ENCODE measurements at regions not wholly inside any gene's neighbourhood (a gene's known extent, or its start where the extent isn't known, plus 50 kb on each side); places are given as distances from the start of the nearest gene placed in this dataset.

- H3K4me1 ChIP-seq (replicated peaks in 1 of 2; ENCODE audit: control insufficient read depth in 2 of 2, insufficient read depth in 2 of 2, low read length in 2 of 2): no peaks in the 10 kb centered on the region
- ChIA-PET POLR2A (no interaction called here), CTCF (ENCODE audit: low intra/inter-chr PET ratio) (no interaction called here)
- no peaks in the 10 kb centered on the region for H3K79me2 ChIP-seq (ENCODE audit: control insufficient read depth, insufficient read depth, low read length)
- H3K9me1 ChIP-seq (ENCODE audit: control insufficient read depth, insufficient read depth, low read length): no peaks in the 10 kb centered on the region
- no peak for DNase-seq (ENCODE audit: extremely low read depth in 1 of 4, low spot score in 3 of 4)
- H3K4me2 ChIP-seq (ENCODE audit: insufficient read depth, low read length): no peak overlapping the region
- H3K36me3 ChIP-seq (ENCODE audit: control insufficient read depth, insufficient read depth, low read length): no peaks in the 10 kb centered on the region
- H3K27me3 ChIP-seq (ENCODE audit: control insufficient read depth in 2 of 2, insufficient read depth in 2 of 2, low read length in 2 of 2): no peaks in the 10 kb centered on the region
- ATAC-seq: no peak
- no peaks in the 10 kb centered on the region; the same call in 1 of the 2 replicates for H3K9me3 ChIP-seq (replicated peaks; ENCODE audit: control insufficient read depth, insufficient read depth, low read depth, low read length)
- in situ Hi-C loops (cut with MboI) (no loop called here), intact Hi-C loops (cut with micrococcal nuclease) (no loop called here)
- H2AFZ ChIP-seq (ENCODE audit: low read depth, low read length): no peak overlapping the region
- H3K9ac ChIP-seq (ENCODE audit: insufficient read depth in 1 of 2, low read depth in 2 of 2, low read length in 2 of 2): no peak overlapping the region
- H3K27ac ChIP-seq (ENCODE audit: extremely low read depth, low read depth, low read length): no peak overlapping the region
- BruUV-seq (replicated peaks): no TSS peak
- TF ChIP-seq U2AF1 (optimal IDR thresholded peaks at IDR 0.05; ENCODE audit: low read depth, low read length): no peak
- no peak for TF ChIP-seq ZNF79 (CRISPR knock-in tag; IDR thresholded peaks at IDR 0.05; ENCODE audit: low read depth)
- TF ChIP-seq MXI1 (IDR thresholded peaks at IDR 0.05; ENCODE audit: low read depth, low read length): no peak
- H4K20me1 ChIP-seq (replicated peaks; ENCODE audit: control insufficient read depth, insufficient read depth, low read length): no peaks in the 10 kb centered on the region
- 5% methylated on average over 1 of the region's 1 CpG for WGBS (ENCODE audit: insufficient coverage, low coverage, missing lambda C conversion rate)
- FAIRE-seq: no peak
- H3K4me3 ChIP-seq: no peak overlapping the region
These were observed 122.4 kb upstream of the VGLL2 start for GRCh38 chr6:117142995-117143394.

GRCh38 chr6:117143647-117144046, 121.7 kb upstream of the VGLL2 start:
- BruUV-seq (replicated peaks): no TSS peak
- Histone ChIP-seq H3K9me1 (ENCODE audit: control insufficient read depth, insufficient read depth, low read length) (no peaks in the 10 kb centered on the region), H3K27me3 (ENCODE audit: control insufficient read depth in 2 of 2, insufficient read depth in 2 of 2, low read length in 2 of 2) (no peaks in the 10 kb centered on the region), H3K36me3 (ENCODE audit: control insufficient read depth, insufficient read depth, low read length) (no peaks in the 10 kb centered on the region), H3K4me2 (ENCODE audit: insufficient read depth, low read length) (no peak overlapping the region), H3K9me3 (replicated peaks; ENCODE audit: control insufficient read depth, insufficient read depth, low read depth, low read length) (no peaks in the 10 kb centered on the region; the same call in 1 of the 2 replicates), H3K4me1 (replicated peaks in 1 of 2; ENCODE audit: control insufficient read depth in 2 of 2, insufficient read depth in 2 of 2, low read length in 2 of 2) (no peaks in the 10 kb centered on the region), H2AFZ (ENCODE audit: low read depth, low read length) (no peak overlapping the region), H3K4me3 (no peak overlapping the region), H4K20me1 (replicated peaks; ENCODE audit: control insufficient read depth, insufficient read depth, low read length) (no peaks in the 10 kb centered on the region), H3K79me2 (ENCODE audit: control insufficient read depth, insufficient read depth, low read length) (no peaks in the 10 kb centered on the region), H3K27ac (ENCODE audit: extremely low read depth, low read depth, low read length) (no peak overlapping the region), H3K9ac (ENCODE audit: insufficient read depth in 1 of 2, low read depth in 2 of 2, low read length in 2 of 2) (no peak overlapping the region)
- 0% methylated on average over 2 of the region's 2 CpGs for WGBS (ENCODE audit: insufficient coverage, low coverage, missing lambda C conversion rate)
- DNase-seq (ENCODE audit: extremely low read depth in 1 of 4, low spot score in 3 of 4) (no peak), FAIRE-seq (no peak), ATAC-seq (no peak)
- in situ Hi-C loops (cut with MboI): no loop called here
- ChIA-PET POLR2A (interaction anchor here (0.7 kb wide), 1 partner anchor 1854 kb away, joined by 3 read pairs; no protein-coding TSS in a partner anchor), CTCF (ENCODE audit: low intra/inter-chr PET ratio) (no interaction called here)
- intact Hi-C loops (cut with micrococcal nuclease): no loop called here
- TF ChIP-seq FOXA3 (CRISPR knock-in tag; conservative IDR thresholded peaks at IDR 0.05 in 1 of 2, IDR thresholded peaks at IDR 0.05 in 1 of 2): no peak
- no peak for TF ChIP-seq KHSRP (IDR thresholded peaks at IDR 0.05)
- TF ChIP-seq NKRF (IDR thresholded peaks at IDR 0.05; ENCODE audit: borderline replicate concordance): no peak
- TF ChIP-seq SREBF1 (IDR thresholded peaks at IDR 0.05; ENCODE audit: borderline replicate concordance, low read depth, low read length): no peak
- TF ChIP-seq ZNF75A (CRISPR knock-in tag; IDR thresholded peaks at IDR 0.05): no peak
- TF ChIP-seq ZNF395 (CRISPR knock-in tag; IDR thresholded peaks at IDR 0.05): no peak
- TF ChIP-seq STAT5B (CRISPR knock-in tag; IDR thresholded peaks at IDR 0.05): no peak
- TF ChIP-seq CHD1 (IDR thresholded peaks at IDR 0.05; ENCODE audit: low read length): no peak
- TF ChIP-seq HNRNPLL (IDR thresholded peaks at IDR 0.05; ENCODE audit: low read depth, low read length, poor library complexity, severe bottlenecking): no peak
- TF ChIP-seq PCBP1 (IDR thresholded peaks at IDR 0.05; ENCODE audit: low read depth, low read length, poor library complexity, severe bottlenecking): no peak
- no peak for TF ChIP-seq KLF1 (tag; IDR thresholded peaks at IDR 0.05)
- TF ChIP-seq ZBTB8A (IDR thresholded peaks at IDR 0.05; ENCODE audit: partially characterized antibody): no peak
